Hematopoietic multipotent progenitor cell treated with erythropoietin and hydrocortisone succinate and interleukin-3 and kit ligand, for 4 days (in vitro differentiated cells): ENCODE measurements at regions not wholly inside any gene's neighbourhood (a gene's known extent, or its start where the extent isn't known, plus 50 kb on each side); places are given as distances from the start of the nearest gene placed in this dataset.

ENCODE experiments used
- DNase-seq: peaks from one replicate; pipeline ENCODE4 v3.0.0-alpha.2; 2015

DNA sequence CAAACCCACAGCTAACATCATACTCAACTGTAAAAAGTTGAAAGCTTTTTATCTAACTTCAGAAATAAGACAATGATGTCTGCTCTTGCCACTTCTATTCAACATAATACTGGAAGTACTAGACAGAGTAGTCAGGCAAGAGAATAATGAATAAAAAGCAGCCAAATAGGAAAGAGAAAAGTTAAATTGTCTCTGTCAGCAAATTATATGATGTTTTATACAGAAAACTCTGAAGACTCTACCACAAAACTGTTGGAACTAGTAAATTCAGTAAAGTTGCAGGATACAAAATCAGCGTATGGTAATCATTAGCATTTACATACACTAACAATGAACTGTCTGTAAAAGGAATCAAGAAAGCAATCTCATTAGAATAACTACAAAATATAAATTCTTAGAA, 752.9 kb upstream of the CT83 start:
- no peak for DNase-seq

DNA sequence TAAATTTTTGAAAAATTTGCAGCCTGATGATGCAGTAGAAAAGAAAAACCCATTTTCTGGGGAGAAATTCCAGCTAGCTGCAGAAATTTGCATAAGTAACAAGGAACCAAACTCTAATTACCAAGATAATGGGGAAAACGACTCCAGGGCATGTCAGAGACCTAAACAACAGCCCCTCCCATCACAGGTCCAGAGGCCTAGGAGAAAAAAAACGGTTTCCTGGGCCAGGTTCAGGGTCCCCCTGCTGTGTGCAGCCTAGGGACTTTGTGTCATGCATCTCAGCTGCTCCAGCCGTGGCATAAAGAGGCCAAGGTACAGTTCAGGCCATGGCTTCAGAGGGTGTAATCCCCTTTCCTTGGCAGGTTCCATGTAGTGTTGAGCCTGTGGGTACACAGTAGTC, 733.7 kb upstream of the CT83 start:
- DNase-seq, result no peak

DNA sequence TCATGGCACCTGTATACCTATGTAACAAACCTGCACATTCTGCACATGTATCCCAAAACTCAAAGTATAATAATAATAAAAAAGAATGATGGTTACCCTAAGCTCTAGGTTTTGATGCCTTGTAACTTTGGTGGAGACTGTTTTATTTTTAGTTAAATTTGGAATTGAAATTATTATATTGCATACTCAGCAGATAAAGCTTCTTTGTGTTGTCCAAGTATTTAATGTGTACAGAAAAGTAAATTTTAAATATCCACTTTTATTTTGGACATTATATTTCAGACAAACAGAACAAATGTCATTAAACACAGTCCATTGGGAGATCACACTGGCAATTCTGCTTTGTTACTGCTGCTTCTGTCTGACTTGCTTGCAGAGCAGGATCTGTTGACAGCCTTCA, 684.5 kb upstream of the CT83 start:
- DNase-seq, result no peak

- DNase-seq, result no peak
Observed at GRCh38 chrX:117138070-117138469, 675.3 kb upstream of the CT83 start.

- no peak for DNase-seq
Observed at GRCh38 chrX:117134983-117135382, 672.2 kb upstream of the CT83 start.

- DNase-seq, result no peak
Observed at GRCh38 chrX:117120700-117121099, 657.9 kb upstream of the CT83 start.

DNA sequence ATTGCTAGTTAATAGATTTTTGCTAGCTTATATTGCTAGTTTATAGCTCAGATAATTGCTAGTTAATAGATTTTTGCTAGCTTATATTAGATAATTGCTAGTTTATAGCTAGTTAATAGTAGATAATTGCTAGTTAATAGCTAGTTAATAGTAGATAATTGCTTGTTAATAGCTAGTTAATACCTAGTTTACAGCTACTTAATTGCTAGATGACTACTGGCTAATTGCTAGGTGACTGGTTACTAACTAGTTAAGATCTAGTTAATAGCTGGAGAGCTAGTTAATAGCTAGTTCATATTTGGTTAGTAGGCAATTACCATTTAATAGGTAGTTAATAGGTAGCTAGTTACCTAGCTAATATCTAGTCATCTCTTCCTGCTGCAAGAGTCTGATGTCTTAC, 633.8 kb upstream of the CT83 start:
- DNase-seq, result no peak

- DNase-seq, result no peak
Observed at GRCh38 chrX:117095393-117095792, 632.6 kb upstream of the CT83 start.

DNA sequence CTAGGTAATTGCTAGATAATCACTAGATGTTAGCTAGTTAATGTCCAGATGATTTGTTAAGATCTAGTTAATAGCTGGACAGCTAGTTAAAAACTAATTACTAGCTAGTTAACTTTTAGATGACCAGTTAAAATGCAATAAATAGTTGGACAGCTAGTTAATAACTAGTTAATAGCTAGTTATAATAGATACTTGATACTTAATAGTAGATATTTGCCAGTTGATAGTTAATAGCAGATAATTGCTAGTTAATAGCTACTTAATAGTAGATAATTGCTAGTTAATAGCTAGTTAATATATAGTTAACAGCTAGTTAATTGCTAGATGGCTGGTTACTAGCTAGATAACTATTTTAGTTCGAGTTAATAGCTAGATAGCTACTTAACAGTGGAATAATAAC, 631.4 kb upstream of the CT83 start:
- no peak for DNase-seq

- DNase-seq, result no peak
Observed at GRCh38 chrX:117093319-117093718, 630.5 kb upstream of the CT83 start.

- DNase-seq, result no peak
Observed at GRCh38 chrX:117092641-117093040, 629.9 kb upstream of the CT83 start.

DNA sequence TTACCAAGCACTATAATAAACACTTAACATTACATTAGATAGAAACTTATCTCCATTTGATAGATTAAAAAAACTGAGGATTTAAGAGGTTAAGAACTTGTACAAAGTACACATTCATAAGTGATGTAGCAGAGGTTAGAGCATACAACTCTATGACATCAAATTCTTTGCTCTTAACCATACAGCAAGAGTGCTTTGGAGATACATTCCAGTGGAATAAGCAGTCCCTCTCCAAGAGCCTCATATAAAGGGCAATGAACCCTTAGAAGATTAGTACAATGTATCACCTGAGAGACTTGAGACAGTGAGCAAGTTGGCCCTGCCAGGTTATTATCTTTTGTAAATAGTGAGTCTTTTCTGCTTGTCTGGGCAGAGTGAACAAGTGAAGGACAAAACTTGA, 600.4 kb upstream of the CT83 start:
- no peak for DNase-seq

DNA sequence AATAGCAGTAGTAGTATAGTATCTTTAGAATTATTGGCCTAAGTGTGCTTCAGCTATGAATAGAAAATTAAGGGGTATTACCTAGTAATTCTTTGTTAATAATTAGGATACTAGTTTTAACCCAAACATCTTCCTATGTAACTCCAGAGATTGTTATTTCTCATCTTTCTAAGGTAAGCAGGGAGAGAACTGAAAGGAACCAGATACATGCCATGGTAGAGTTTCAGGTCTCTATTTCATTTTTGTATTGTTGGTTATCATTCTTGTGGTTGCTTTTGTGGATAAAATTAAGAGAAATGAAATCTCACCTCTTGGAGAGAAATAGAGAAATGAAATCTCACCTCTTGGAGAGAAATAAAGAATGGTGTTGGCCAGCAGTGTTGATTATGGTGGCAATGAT, 597.1 kb upstream of the CT83 start:
- DNase-seq, result no peak

DNA sequence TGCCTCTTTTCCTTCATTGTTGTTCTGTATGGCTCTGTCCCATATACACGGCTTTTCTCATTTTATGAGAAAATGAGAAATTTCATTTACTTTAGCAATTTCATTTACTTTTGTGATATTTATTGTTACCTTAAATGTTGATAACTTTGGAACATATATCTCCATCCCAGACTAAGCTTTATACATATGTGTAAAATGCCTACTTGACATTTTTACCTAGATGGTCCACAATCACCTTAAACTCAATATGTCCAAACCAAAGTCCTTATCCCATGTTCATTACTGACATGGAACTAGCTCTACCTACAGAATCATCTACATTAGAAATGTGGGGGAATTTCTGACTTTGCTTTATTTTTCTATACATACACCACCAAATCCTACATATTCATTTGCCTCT, 590.5 kb upstream of the CT83 start:
- no peak for DNase-seq

DNA sequence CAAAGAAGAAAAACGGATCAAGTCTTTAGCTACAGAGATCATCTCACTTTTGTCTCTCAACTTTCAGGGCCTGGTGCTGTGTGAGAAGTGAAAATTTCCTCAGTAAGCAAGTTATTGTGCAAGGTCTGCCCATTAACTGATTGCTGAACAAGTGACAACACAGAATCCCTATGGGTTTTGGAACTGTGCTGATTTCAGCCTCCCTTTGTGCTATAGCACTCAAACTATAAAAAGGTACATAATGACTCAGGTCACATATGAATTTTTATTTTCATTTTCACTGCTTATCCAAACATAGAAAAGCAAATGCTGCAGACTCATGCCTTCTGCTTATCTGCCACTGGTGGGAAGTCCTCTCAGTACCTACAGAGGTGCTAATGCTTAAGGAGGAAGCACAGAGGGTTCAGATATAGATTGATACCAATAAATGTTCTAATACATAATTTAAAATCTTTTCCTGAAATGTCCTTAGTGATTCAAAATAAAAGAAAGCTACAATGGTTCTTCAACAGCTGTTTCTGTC, 576.2 kb upstream of the CT83 start:
- no peak for DNase-seq

GRCh38 chrX:117010243-117010642, 547.5 kb upstream of the CT83 start:
- no peak for DNase-seq

GRCh38 chrX:117002981-117003380, 540.2 kb upstream of the CT83 start:
- DNase-seq, result no peak

- no peak for DNase-seq
Observed at GRCh38 chrX:116975517-116975916, 512.7 kb upstream of the CT83 start.

DNA sequence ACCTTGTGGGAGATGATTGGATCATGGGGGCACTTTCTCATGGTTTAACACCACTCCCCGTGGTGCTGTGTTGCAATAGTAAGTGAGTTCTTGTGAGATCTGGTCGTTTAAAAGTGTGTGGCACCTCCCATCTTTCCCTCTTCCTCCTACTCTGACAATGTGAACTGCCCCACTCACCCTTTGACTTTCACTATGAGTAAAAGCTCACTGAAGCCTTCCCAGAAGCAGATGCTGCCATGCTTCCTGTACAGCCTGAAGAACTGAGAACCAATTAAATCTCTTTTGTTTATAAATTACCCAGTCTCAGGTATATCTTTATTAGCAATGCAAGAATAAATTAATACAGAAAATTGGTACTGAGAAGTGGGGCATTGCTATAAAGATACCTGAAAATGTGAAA, 509.6 kb upstream of the CT83 start:
- no peak for DNase-seq

- peak; percentile 0 for DNase-seq
Observed at GRCh38 chrX:116961872-116962582, 499.3 kb upstream of the CT83 start.

DNA sequence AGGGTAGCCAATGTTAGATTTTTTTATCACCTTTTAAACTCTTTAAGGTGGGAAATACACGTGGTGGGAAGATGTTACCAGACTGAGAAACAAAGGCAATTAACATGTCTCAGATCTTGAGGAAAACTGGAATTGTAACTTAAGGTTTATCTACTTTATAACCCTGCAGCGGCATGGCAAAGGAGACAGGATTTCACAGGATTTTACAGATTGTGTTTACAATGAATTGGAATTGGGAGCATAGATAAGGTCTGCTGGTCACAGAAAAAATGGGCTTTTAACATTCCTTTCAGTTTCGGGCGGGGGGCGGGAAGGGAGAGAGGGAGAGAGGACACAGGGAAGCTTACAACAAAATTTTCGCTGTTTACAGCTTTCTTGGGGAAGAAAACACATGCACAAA, 467.5 kb upstream of the CT83 start:
- no peak for DNase-seq

- DNase-seq, result no peak
Observed at GRCh38 chrX:116897526-116897925, 434.8 kb upstream of the CT83 start.

DNA sequence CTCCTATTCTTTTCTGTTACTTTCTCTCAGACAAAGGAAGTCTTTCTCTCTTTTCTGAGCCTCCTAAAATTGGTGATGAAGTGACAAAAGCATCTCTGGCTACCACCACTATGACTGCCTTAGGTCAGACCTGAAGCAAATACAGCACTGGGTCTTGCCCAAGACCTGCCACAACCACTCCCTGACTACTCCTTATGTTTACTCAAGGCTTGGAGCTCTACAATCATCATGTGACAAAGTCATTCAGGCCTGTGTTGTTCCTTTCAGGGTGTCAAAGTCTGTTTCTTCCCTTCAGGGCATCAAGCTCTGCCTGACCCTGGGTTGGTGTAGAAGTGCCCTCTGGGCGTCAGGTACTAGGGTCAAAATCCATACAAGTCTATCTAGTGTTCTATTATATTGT, 419.2 kb upstream of the CT83 start:
- DNase-seq, result no peak

- DNase-seq, result no peak
Observed at GRCh38 chrX:116873671-116874070, 410.9 kb upstream of the CT83 start.

GRCh38 chrX:116872931-116873330, 410.2 kb upstream of the CT83 start:
- no peak for DNase-seq
